ENCODE measurements at regions not wholly inside any gene's neighbourhood (a gene's known extent, or its start where the extent isn't known, plus 50 kb on each side); places are given as distances from the start of the nearest gene placed in this dataset.

DNA sequence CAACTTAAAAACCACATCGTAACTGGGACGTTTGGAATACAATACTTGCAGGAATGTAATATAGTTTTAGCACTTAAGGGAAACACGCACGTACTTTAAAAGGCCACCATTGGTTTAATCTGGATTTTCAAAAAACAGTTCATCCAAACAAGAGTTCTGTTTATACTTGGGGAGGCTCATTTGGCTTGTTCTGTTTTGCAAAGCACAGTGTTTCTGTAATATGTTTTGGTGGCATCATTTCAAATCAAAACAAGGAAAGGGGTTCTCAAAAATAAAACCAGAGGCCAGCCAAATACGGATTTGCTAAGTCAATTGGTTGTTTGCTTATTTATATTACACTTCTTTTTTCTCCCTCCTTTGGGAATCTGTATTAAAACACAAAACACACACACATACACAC lies 656.1 kb upstream of the SOX9 start:
- Histone ChIP-seq H3K9me2 (ENCODE audit: insufficient read depth) (peaks cover 6% of the 10 kb centered on the region; the same call in 1 of the 2 replicates), H2AFZ (no peak overlapping the region), H3K27me3 (ENCODE audit: insufficient read depth) (no peaks in the 10 kb centered on the region), H3K36me3 (ENCODE audit: insufficient read depth) (no peaks in the 10 kb centered on the region), H3F3A (replicated peaks; ENCODE audit: low read depth) (no peaks in the 10 kb centered on the region), H3K4me3 (no peak overlapping the region), H3K4me1 (ENCODE audit: insufficient read depth) (peaks cover 19% of the 10 kb centered on the region), H3K79me2 (replicated peaks; ENCODE audit: insufficient read depth) (no peaks in the 10 kb centered on the region), H4K20me1 (replicated peaks; ENCODE audit: insufficient read depth) (no peaks in the 10 kb centered on the region), H3K4me2 (no peak overlapping the region), H3K27ac (ENCODE audit: low read depth) (no peak overlapping the region)
- Mint-ChIP-seq H3K4me1 (peaks cover 26% of the 10 kb centered on the region), H3K9me3 (peaks cover 4% of the 10 kb centered on the region; the same call in 1 of the 3 replicates), H3K27me3 (ENCODE audit: insufficient read depth, low read depth, poor library complexity) (peaks cover 1% of the 10 kb centered on the region), H3K4me3 (no peak overlapping the region), H3K36me3 (ENCODE audit: low read depth) (peaks cover 5% of the 10 kb centered on the region; the same call in 2 of the 3 replicates), H3K27ac (no peak overlapping the region)
- DNase-seq (ENCODE audit: low spot score), result no peak
- ATAC-seq, result no peak
- no peak for TF ChIP-seq STAT1 (IDR thresholded peaks at IDR 0.05; ENCODE audit: unreplicated experiment)
- TF ChIP-seq EZH2phosphoT487 (IDR thresholded peaks at IDR 0.05; ENCODE audit: unreplicated experiment), result no peak
- TF ChIP-seq, protein P1, sequence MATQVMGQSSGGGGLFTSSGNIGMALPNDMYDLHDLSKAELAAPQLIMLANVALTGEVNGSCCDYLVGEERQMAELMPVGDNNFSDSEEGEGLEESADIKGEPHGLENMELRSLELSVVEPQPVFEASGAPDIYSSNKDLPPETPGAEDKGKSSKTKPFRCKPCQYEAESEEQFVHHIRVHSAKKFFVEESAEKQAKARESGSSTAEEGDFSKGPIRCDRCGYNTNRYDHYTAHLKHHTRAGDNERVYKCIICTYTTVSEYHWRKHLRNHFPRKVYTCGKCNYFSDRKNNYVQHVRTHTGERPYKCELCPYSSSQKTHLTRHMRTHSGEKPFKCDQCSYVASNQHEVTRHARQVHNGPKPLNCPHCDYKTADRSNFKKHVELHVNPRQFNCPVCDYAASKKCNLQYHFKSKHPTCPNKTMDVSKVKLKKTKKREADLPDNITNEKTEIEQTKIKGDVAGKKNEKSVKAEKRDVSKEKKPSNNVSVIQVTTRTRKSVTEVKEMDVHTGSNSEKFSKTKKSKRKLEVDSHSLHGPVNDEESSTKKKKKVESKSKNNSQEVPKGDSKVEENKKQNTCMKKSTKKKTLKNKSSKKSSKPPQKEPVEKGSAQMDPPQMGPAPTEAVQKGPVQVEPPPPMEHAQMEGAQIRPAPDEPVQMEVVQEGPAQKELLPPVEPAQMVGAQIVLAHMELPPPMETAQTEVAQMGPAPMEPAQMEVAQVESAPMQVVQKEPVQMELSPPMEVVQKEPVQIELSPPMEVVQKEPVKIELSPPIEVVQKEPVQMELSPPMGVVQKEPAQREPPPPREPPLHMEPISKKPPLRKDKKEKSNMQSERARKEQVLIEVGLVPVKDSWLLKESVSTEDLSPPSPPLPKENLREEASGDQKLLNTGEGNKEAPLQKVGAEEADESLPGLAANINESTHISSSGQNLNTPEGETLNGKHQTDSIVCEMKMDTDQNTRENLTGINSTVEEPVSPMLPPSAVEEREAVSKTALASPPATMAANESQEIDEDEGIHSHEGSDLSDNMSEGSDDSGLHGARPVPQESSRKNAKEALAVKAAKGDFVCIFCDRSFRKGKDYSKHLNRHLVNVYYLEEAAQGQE (IDR thresholded peaks at IDR 0.05; ENCODE audit: unreplicated experiment), result no peak
- no peak for TF ChIP-seq ZNF331 (CRISPR knock-in tag; IDR thresholded peaks at IDR 0.05; ENCODE audit: low read depth)
- TF ChIP-seq, protein P2, sequence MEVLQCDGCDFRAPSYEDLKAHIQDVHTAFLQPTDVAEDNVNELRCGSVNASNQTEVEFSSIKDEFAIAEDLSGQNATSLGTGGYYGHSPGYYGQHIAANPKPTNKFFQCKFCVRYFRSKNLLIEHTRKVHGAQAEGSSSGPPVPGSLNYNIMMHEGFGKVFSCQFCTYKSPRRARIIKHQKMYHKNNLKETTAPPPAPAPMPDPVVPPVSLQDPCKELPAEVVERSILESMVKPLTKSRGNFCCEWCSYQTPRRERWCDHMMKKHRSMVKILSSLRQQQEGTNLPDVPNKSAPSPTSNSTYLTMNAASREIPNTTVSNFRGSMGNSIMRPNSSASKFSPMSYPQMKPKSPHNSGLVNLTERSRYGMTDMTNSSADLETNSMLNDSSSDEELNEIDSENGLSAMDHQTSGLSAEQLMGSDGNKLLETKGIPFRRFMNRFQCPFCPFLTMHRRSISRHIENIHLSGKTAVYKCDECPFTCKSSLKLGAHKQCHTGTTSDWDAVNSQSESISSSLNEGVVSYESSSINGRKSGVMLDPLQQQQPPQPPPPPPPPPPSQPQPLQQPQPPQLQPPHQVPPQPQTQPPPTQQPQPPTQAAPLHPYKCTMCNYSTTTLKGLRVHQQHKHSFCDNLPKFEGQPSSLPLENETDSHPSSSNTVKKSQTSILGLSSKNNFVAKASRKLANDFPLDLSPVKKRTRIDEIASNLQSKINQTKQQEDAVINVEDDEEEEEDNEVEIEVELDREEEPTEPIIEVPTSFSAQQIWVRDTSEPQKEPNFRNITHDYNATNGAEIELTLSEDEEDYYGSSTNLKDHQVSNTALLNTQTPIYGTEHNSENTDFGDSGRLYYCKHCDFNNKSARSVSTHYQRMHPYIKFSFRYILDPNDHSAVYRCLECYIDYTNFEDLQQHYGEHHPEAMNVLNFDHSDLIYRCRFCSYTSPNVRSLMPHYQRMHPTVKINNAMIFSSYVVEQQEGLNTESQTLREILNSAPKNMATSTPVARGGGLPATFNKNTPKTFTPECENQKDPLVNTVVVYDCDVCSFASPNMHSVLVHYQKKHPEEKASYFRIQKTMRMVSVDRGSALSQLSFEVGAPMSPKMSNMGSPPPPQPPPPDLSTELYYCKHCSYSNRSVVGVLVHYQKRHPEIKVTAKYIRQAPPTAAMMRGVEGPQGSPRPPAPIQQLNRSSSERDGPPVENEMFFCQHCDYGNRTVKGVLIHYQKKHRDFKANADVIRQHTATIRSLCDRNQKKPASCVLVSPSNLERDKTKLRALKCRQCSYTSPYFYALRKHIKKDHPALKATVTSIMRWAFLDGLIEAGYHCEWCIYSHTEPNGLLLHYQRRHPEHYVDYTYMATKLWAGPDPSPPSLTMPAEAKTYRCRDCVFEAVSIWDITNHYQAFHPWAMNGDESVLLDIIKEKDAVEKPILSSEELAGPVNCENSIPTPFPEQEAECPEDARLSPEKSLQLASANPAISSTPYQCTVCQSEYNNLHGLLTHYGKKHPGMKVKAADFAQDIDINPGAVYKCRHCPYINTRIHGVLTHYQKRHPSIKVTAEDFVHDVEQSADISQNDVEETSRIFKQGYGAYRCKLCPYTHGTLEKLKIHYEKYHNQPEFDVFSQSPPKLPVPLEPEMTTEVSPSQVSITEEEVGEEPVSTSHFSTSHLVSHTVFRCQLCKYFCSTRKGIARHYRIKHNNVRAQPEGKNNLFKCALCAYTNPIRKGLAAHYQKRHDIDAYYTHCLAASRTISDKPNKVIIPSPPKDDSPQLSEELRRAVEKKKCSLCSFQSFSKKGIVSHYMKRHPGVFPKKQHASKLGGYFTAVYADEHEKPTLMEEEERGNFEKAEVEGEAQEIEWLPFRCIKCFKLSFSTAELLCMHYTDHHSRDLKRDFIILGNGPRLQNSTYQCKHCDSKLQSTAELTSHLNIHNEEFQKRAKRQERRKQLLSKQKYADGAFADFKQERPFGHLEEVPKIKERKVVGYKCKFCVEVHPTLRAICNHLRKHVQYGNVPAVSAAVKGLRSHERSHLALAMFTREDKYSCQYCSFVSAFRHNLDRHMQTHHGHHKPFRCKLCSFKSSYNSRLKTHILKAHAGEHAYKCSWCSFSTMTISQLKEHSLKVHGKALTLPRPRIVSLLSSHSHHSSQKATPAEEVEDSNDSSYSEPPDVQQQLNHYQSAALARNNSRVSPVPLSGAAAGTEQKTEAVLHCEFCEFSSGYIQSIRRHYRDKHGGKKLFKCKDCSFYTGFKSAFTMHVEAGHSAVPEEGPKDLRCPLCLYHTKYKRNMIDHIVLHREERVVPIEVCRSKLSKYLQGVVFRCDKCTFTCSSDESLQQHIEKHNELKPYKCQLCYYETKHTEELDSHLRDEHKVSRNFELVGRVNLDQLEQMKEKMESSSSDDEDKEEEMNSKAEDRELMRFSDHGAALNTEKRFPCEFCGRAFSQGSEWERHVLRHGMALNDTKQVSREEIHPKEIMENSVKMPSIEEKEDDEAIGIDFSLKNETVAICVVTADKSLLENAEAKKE (CRISPR knock-in tag; IDR thresholded peaks at IDR 0.05), result no peak
- TF ChIP-seq, protein P3, sequence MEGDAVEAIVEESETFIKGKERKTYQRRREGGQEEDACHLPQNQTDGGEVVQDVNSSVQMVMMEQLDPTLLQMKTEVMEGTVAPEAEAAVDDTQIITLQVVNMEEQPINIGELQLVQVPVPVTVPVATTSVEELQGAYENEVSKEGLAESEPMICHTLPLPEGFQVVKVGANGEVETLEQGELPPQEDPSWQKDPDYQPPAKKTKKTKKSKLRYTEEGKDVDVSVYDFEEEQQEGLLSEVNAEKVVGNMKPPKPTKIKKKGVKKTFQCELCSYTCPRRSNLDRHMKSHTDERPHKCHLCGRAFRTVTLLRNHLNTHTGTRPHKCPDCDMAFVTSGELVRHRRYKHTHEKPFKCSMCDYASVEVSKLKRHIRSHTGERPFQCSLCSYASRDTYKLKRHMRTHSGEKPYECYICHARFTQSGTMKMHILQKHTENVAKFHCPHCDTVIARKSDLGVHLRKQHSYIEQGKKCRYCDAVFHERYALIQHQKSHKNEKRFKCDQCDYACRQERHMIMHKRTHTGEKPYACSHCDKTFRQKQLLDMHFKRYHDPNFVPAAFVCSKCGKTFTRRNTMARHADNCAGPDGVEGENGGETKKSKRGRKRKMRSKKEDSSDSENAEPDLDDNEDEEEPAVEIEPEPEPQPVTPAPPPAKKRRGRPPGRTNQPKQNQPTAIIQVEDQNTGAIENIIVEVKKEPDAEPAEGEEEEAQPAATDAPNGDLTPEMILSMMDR (conservative IDR thresholded peaks at IDR 0.05; ENCODE audit: low read depth in 2 of 2), result no peak
- no peak for TF ChIP-seq CREB1 (CRISPR knock-in tag; IDR thresholded peaks at IDR 0.05; ENCODE audit: low read depth)
- TF ChIP-seq, protein P4, sequence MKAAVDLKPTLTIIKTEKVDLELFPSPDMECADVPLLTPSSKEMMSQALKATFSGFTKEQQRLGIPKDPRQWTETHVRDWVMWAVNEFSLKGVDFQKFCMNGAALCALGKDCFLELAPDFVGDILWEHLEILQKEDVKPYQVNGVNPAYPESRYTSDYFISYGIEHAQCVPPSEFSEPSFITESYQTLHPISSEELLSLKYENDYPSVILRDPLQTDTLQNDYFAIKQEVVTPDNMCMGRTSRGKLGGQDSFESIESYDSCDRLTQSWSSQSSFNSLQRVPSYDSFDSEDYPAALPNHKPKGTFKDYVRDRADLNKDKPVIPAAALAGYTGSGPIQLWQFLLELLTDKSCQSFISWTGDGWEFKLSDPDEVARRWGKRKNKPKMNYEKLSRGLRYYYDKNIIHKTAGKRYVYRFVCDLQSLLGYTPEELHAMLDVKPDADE (IDR thresholded peaks at IDR 0.05), result no peak
- no peak for TF ChIP-seq NANOG (IDR thresholded peaks at IDR 0.05; ENCODE audit: borderline replicate concordance)
- TF ChIP-seq JUNB (IDR thresholded peaks at IDR 0.05; ENCODE audit: unreplicated experiment), result no peak
- no peak for TF ChIP-seq POLR2AphosphoS5 (IDR thresholded peaks at IDR 0.05; ENCODE audit: low read depth)
- no peak for TF ChIP-seq ZNF114 (CRISPR knock-in tag; IDR thresholded peaks at IDR 0.05)

Measured in GM23338 (cell line).